ENCODE measurements at regions not wholly inside any gene's neighbourhood (a gene's known extent, or its start where the extent isn't known, plus 50 kb on each side); places are given as distances from the start of the nearest gene placed in this dataset.

DNA sequence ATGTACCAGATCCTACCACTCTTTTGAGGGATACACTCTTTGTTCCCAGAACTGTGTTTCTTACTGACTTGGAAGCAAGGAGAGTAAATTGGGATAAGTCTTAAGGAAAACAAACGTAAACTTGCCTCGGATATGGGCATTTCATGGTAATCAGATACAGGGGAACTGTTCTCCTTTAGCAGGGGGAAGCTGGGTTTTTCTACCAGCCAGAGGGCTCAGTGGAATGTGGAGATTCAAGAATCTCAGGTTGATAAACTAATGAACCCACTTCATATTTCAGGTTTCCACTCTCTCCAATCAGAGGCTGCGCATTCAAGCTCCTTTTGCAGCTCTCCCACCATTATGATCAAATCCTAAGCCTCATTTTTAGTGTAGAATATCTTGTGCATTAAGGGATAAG is 676.5 kb upstream of the FSHR start:
- WGBS (ENCODE audit: extremely low coverage, insufficient read length, low lambda C conversion rate), result no CpG with 5 or more reads among the region's 3 CpGs
- H3K9ac ChIP-seq (ENCODE audit: extremely low read depth, insufficient read length, low read length), result no peak overlapping the region
- no peak overlapping the region for H3K4ac ChIP-seq (ENCODE audit: low read depth, low read length)
- no peak overlapping the region for H2BK15ac ChIP-seq (ENCODE audit: low read depth, low read length)
- no peaks in the 10 kb centered on the region for H3K79me2 ChIP-seq (ENCODE audit: insufficient read depth, low read length)
- no peak overlapping the region for H3K4me3 Mint-ChIP-seq
- H2BK20ac ChIP-seq (ENCODE audit: low read depth, low read length, poor library complexity, severe bottlenecking), result no peak overlapping the region
- H3K79me1 ChIP-seq (ENCODE audit: insufficient read depth, low read depth, low read length, poor library complexity, severe bottlenecking), result no peaks in the 10 kb centered on the region
- H3K4me1 ChIP-seq (ENCODE audit: insufficient read depth, low read length), result no peaks in the 10 kb centered on the region; the same call in 1 of the 2 replicates
- peaks cover 12 to 19% of the 10 kb centered on the region in 2 experiments for H3K4me1 Mint-ChIP-seq
- no peak overlapping the region for H2AFZ ChIP-seq (ENCODE audit: low read length)
- H3K27ac Mint-ChIP-seq, result no peak overlapping the region
- no peaks in the 10 kb centered on the region; a peak in 1 of 5 replicates for H3K9me3 Mint-ChIP-seq
- TF ChIP-seq CTCF (conservative IDR thresholded peaks at IDR 0.05), result no peak
- H3K56ac ChIP-seq (ENCODE audit: insufficient read length, low read depth, low read length), result no peak overlapping the region
- no peak overlapping the region for H2BK5ac ChIP-seq (ENCODE audit: insufficient read length, low read length)
- no peak overlapping the region for H2BK12ac ChIP-seq (ENCODE audit: insufficient read length, low read depth, low read length)
- no peak overlapping the region for H3K14ac ChIP-seq (ENCODE audit: insufficient read depth, low read length)
- no peak overlapping the region for H3K27ac ChIP-seq (ENCODE audit: insufficient read length, low read depth, low read length)
- no peaks in the 10 kb centered on the region for H3K36me3 Mint-ChIP-seq (ENCODE audit: insufficient read depth in 1 of 3, low read depth in 3 of 3)
- no peak overlapping the region for H4K5ac ChIP-seq (ENCODE audit: insufficient read length, low read depth, low read length)
- no peak overlapping the region for H3K23ac ChIP-seq (ENCODE audit: insufficient read length, low read depth, low read length)
- H3T11ph ChIP-seq (ENCODE audit: low read length), result no peak overlapping the region
- DNase-seq, result no peak
- H3K4me2 ChIP-seq (ENCODE audit: insufficient read depth, insufficient read length, low read length), result no peak overlapping the region
- no peaks in the 10 kb centered on the region for H3K23me2 ChIP-seq (ENCODE audit: insufficient read length, low read depth, low read length, poor library complexity, severe bottlenecking)
- no peak overlapping the region for H2AK5ac ChIP-seq (ENCODE audit: insufficient read length, low read length)
- no peak overlapping the region for H4K8ac ChIP-seq (replicated peaks; ENCODE audit: insufficient read length, low read depth, low read length)
- H3K9me3 ChIP-seq (ENCODE audit: control insufficient read depth, low read depth, low read length), result no peaks in the 10 kb centered on the region
- H4K20me1 ChIP-seq (ENCODE audit: control insufficient read depth, insufficient read depth, insufficient read length), result no peaks in the 10 kb centered on the region
- H3K27me3 Mint-ChIP-seq (ENCODE audit: low read depth), result no peaks in the 10 kb centered on the region; the same call in 1 of the 2 replicates
- no peak overlapping the region for H3K18ac ChIP-seq (ENCODE audit: insufficient read length, low read depth, low read length)
- no peak overlapping the region for H2BK120ac ChIP-seq (ENCODE audit: low read depth, low read length, poor library complexity, severe bottlenecking)
- no peaks in the 10 kb centered on the region for H3K27me3 ChIP-seq (ENCODE audit: insufficient read depth, low read length)
- no peak overlapping the region for H4K91ac ChIP-seq (ENCODE audit: insufficient read length, low read depth, low read length)
